GM12872 (cell line): ENCODE measurements at regions not wholly inside any gene's neighbourhood (a gene's known extent, or its start where the extent isn't known, plus 50 kb on each side); places are given as distances from the start of the nearest gene placed in this dataset.

Source experiments
- CTCF ChIP-seq: IDR thresholded peaks from 3 replicates; pipeline ENCODE4 v1.5.1; 2011; ENCODE audit warnings: low read depth, mild to moderate bottlenecking, low read length, moderate library complexity; ENCODE audit not compliant: insufficient read depth

- no peak for TF ChIP-seq CTCF
These were observed 119.1 kb upstream of the DTNBP1 start for GRCh38 chr6:15781890-15782289.

GRCh38 chr6:15781333-15781732 lies 118.5 kb upstream of the DTNBP1 start:
- TF ChIP-seq CTCF = no peak

- TF ChIP-seq CTCF = no peak
These were observed 117.6 kb upstream of the DTNBP1 start for GRCh38 chr6:15780437-15780836.

GRCh38 chr6:15779726-15780125 lies 116.9 kb upstream of the DTNBP1 start:
- TF ChIP-seq CTCF = no peak

- no peak for TF ChIP-seq CTCF
These were observed 113.7 kb upstream of the DTNBP1 start for GRCh38 chr6:15776458-15776980.

GRCh38 chr6:15775741-15776140 lies 112.9 kb upstream of the DTNBP1 start:
- no peak for TF ChIP-seq CTCF

- TF ChIP-seq CTCF = no peak
These were observed 112.3 kb upstream of the DTNBP1 start for GRCh38 chr6:15775076-15775634.
